H1 (cell line): ENCODE measurements at regions not wholly inside any gene's neighbourhood (a gene's known extent, or its start where the extent isn't known, plus 50 kb on each side); places are given as distances from the start of the nearest gene placed in this dataset.

Experiments
- ASH2L ChIP-seq: fragments of 200-600, 300-600 bp; sonication (generic); IDR thresholded peaks from one replicate; pipeline ENCODE4 v1.7.1; 2017; ENCODE audit warnings: low read length
- ATF2 ChIP-seq: IDR thresholded peaks from 2 replicates; pipeline ENCODE4 v1.6.1; 2012; ENCODE audit warnings: low read length, inconsistent platforms
- CBX5 ChIP-seq: fragments of 300-800, 300-1000 bp; sonication (generic); IDR thresholded peaks from 2 replicates; pipeline ENCODE4 v1.7.1; 2016; ENCODE audit warnings: antibody characterized with exemption, low read length, low read depth
- CEBPB ChIP-seq: IDR thresholded peaks from 2 replicates; pipeline ENCODE4 v1.6.1; 2012; ENCODE audit warnings: low read depth, low read length
- CHD2 ChIP-seq: IDR thresholded peaks from 2 replicates; pipeline ENCODE4 v1.6.1; 2012; ENCODE audit warnings: low read length, improper control_type of control experiment
- CREB1 ChIP-seq: IDR thresholded peaks from 2 replicates; pipeline ENCODE4 v1.6.1; 2012; ENCODE audit warnings: inconsistent platforms
- CTBP2 ChIP-seq: IDR thresholded peaks from 2 replicates; pipeline ENCODE4 v1.7.0; 2011; ENCODE audit warnings: borderline replicate concordance, mild to moderate bottlenecking, moderate library complexity, mixed read lengths, low read length; ENCODE audit not compliant: insufficient read depth, insufficient read length
- CTCF ChIP-seq, 3 experiments: IDR thresholded peaks; 1 replicate in 2 of 3; 2 replicates in 1 of 3; pipeline versions ENCODE4 v1.5.1 to v1.6.1; 2011; ENCODE audit warnings: low read length in 3 of 3, mild to moderate bottlenecking in 3 of 3, inconsistent platforms in 2 of 3, low read depth in 1 of 3, moderate library complexity in 1 of 3; ENCODE audit not compliant: insufficient read depth in 1 of 3; ENCODE audit errors: control extremely low read depth in 1 of 3
- EGR1 ChIP-seq: IDR thresholded peaks from 2 replicates; pipeline ENCODE4 v1.6.1; 2011; ENCODE audit warnings: low read depth, low read length, borderline replicate concordance
- GTF2F1 ChIP-seq: IDR thresholded peaks from 2 replicates; pipeline ENCODE4 v1.6.1; 2012; ENCODE audit warnings: low read depth, low read length, improper control_type of control experiment, borderline replicate concordance
- HDAC6 ChIP-seq: IDR thresholded peaks from one replicate; pipeline ENCODE4 v1.7.1; 2012; ENCODE audit warnings: low read depth, mild to moderate bottlenecking, inconsistent platforms, low read length, moderate library complexity
- KDM1A ChIP-seq: fragments of 200-600, 300-600 bp; sonication (generic); IDR thresholded peaks from 2 replicates; pipeline ENCODE4 v1.7.1; 2016; ENCODE audit warnings: mild to moderate bottlenecking, low read length, borderline replicate concordance
- KDM4A ChIP-seq: IDR thresholded peaks from one replicate; pipeline ENCODE4 v1.7.1; 2012; ENCODE audit warnings: low read depth, mild to moderate bottlenecking, moderate library complexity, low read length, inconsistent platforms; ENCODE audit not compliant: severe bottlenecking
- KDM5A ChIP-seq: fragments of 200-600 bp; IDR thresholded peaks from 2 replicates; pipeline ENCODE4 v1.7.1; 2012; ENCODE audit warnings: mild to moderate bottlenecking, low read length, inconsistent platforms, mixed read lengths
- PHF8 ChIP-seq: fragments of 200-600 bp; sonication (generic); conservative IDR thresholded peaks from 2 replicates; pipeline ENCODE4 v1.7.1; 2012; ENCODE audit warnings: low read depth, mild to moderate bottlenecking, inconsistent platforms, low read length, moderate library complexity
- RNF2 ChIP-seq: fragments of 200-900, 300-1000 bp; sonication (generic); IDR thresholded peaks from 2 replicates; pipeline ENCODE4 v1.7.1; 2016; ENCODE audit warnings: borderline replicate concordance, low read depth, mild to moderate bottlenecking, antibody characterized with exemption, low read length; ENCODE audit not compliant: poor library complexity, severe bottlenecking; ENCODE audit errors: missing control alignments
- SIX5 ChIP-seq: IDR thresholded peaks from 2 replicates; pipeline ENCODE4 v1.6.1; 2011; ENCODE audit warnings: mild to moderate bottlenecking, low read depth, low read length
- SP2 ChIP-seq: IDR thresholded peaks from 2 replicates; pipeline ENCODE4 v1.6.1; 2012; ENCODE audit warnings: mild to moderate bottlenecking, low read length, inconsistent platforms
- TEAD4 ChIP-seq: IDR thresholded peaks from 2 replicates; pipeline ENCODE4 v1.6.1; 2012; ENCODE audit warnings: low read depth, low read length, inconsistent platforms, mixed read lengths

- TF ChIP-seq KDM5A (no peak), CTCF (IDR thresholded peaks at IDR 0.05; ENCODE audit: control extremely low read depth in 1 of 3, insufficient read depth in 1 of 3, low read depth in 1 of 3, low read length in 3 of 3) (no peak), CHD2 (no peak), GTF2F1 (no peak), CEBPB (no peak), CBX5 (no peak), CREB1 (no peak), SIX5 (no peak), ASH2L (no peak), RNF2 (no peak), KDM4A (no peak), EGR1 (no peak), TEAD4 (no peak), CTBP2 (no peak), HDAC6 (no peak), ATF2 (no peak), SP2 (no peak), PHF8 (no peak), KDM1A (no peak)
Observed at GRCh38 chr6:4591218-4591617, 185.0 kb upstream of the CDYL start (continued).
